ENCODE measurements at regions not wholly inside any gene's neighbourhood (a gene's known extent, or its start where the extent isn't known, plus 50 kb on each side); places are given as distances from the start of the nearest gene placed in this dataset.
A peak's percentile ranks its signal among the peaks of the same experiment; 100 is the strongest.

- no peaks in the 10 kb centered on the region for H3K36me3 ChIP-seq (replicated peaks in 1 of 2; ENCODE audit: control insufficient read depth in 1 of 2, insufficient read depth in 2 of 2, low read length in 2 of 2)
- no peak for TF ChIP-seq CTCF (IDR thresholded peaks at IDR 0.05)
- intact Hi-C loops (cut with micrococcal nuclease), result no loop called here
- H3K4me2 ChIP-seq (replicated peaks; ENCODE audit: extremely low read depth, low read length, poor library complexity, severe bottlenecking), result no peak overlapping the region
- Mint-ChIP-seq H3K36me3 (no peaks in the 10 kb centered on the region), H3K4me1 (no peaks in the 10 kb centered on the region), H3K27me3 (ENCODE audit: low read depth in 3 of 3) (no peaks in the 10 kb centered on the region), H3K27ac (no peak overlapping the region), H3K4me3 (no peak overlapping the region), H3K9me3 (peaks cover 0 to 24% (median 7%) of the 10 kb centered on the region in 7 donors)
- no peaks in the 10 kb centered on the region for H4K20me1 ChIP-seq (ENCODE audit: insufficient read depth, low read length)
- 88% methylated on average over 5 of the region's 12 CpGs for WGBS (ENCODE audit: insufficient coverage)
- no peaks in the 10 kb centered on the region for H3K27me3 ChIP-seq (ENCODE audit: control insufficient read depth in 2 of 2, insufficient read depth in 2 of 2, low read length in 2 of 2)
- H3K27ac ChIP-seq (ENCODE audit: low read depth in 1 of 2, low read length in 2 of 2), result no peak overlapping the region
- no peaks in the 10 kb centered on the region for H3K4me1 ChIP-seq (ENCODE audit: control insufficient read depth in 1 of 2, insufficient read depth in 2 of 2, low read length in 2 of 2)
- H3K4me3 ChIP-seq (replicated peaks in 1 of 3; ENCODE audit: low read depth in 2 of 3, low read length in 3 of 3), result no peak overlapping the region
- no peak overlapping the region for H2AFZ ChIP-seq (ENCODE audit: insufficient read depth, low read depth, low read length, poor library complexity, severe bottlenecking)
- peaks cover 0 to 11% of the 10 kb centered on the region in 2 donors for H3K9me3 ChIP-seq (replicated peaks in 1 of 2; ENCODE audit: control insufficient read depth in 1 of 2, insufficient read depth in 1 of 2, low read length in 2 of 2)
- H3K9ac ChIP-seq (ENCODE audit: insufficient read depth, low read length, poor library complexity, severe bottlenecking), result no peak overlapping the region
- no peak for DNase-seq
- H3K79me2 ChIP-seq (ENCODE audit: insufficient read depth, low read length), result no peaks in the 10 kb centered on the region
These were observed 741.3 kb downstream of the RNF144A start for GRCh38 chr2:7658486-7658885.

GRCh38 chr2:7660816-7661215 is 743.6 kb downstream of the RNF144A start:
- peaks cover 1 to 24% (median 5%) of the 10 kb centered on the region in 7 donors for H3K9me3 Mint-ChIP-seq

More at GRCh38 chr2:7660816-7661215, 743.6 kb downstream of the RNF144A start:
- H3K4me2 ChIP-seq (replicated peaks; ENCODE audit: extremely low read depth, low read length, poor library complexity, severe bottlenecking), result no peak overlapping the region
- TF ChIP-seq CTCF (IDR thresholded peaks at IDR 0.05), result no peak
- H3K4me1 ChIP-seq (ENCODE audit: control insufficient read depth in 1 of 2, insufficient read depth in 2 of 2, low read length in 2 of 2), result no peaks in the 10 kb centered on the region
- no peak for DNase-seq
- no peaks in the 10 kb centered on the region for H3K27me3 ChIP-seq (ENCODE audit: control insufficient read depth in 2 of 2, insufficient read depth in 2 of 2, low read length in 2 of 2)
- H3K9me3 ChIP-seq (replicated peaks in 1 of 2; ENCODE audit: control insufficient read depth in 1 of 2, insufficient read depth in 1 of 2, low read length in 2 of 2), result peaks cover 0 to 11% of the 10 kb centered on the region in 2 donors
- H3K4me3 Mint-ChIP-seq, result no peak overlapping the region
- H3K36me3 Mint-ChIP-seq, result no peaks in the 10 kb centered on the region
- H3K9ac ChIP-seq (ENCODE audit: insufficient read depth, low read length, poor library complexity, severe bottlenecking), result no peak overlapping the region
- no peak overlapping the region for H2AFZ ChIP-seq (ENCODE audit: insufficient read depth, low read depth, low read length, poor library complexity, severe bottlenecking)
- 93% methylated on average over 2 of the region's 2 CpGs for WGBS (ENCODE audit: insufficient coverage)
- H3K27ac ChIP-seq (ENCODE audit: low read depth in 1 of 2, low read length in 2 of 2), result no peak overlapping the region
- H3K4me3 ChIP-seq (replicated peaks in 1 of 3; ENCODE audit: low read depth in 2 of 3, low read length in 3 of 3), result no peak overlapping the region
- peaks cover 0 to 3% (median 2%) of the 10 kb centered on the region in 3 donors for H3K27me3 Mint-ChIP-seq (ENCODE audit: low read depth in 3 of 3)
- intact Hi-C loops (cut with micrococcal nuclease), result no loop called here
- no peaks in the 10 kb centered on the region for H3K36me3 ChIP-seq (replicated peaks in 1 of 2; ENCODE audit: control insufficient read depth in 1 of 2, insufficient read depth in 2 of 2, low read length in 2 of 2)
- H3K79me2 ChIP-seq (ENCODE audit: insufficient read depth, low read length), result no peaks in the 10 kb centered on the region
- H4K20me1 ChIP-seq (ENCODE audit: insufficient read depth, low read length), result no peaks in the 10 kb centered on the region
- peak overlapping the region in 1 of 7 donors; percentile 43 for H3K27ac Mint-ChIP-seq
- no peaks in the 10 kb centered on the region for H3K4me1 Mint-ChIP-seq

Data from CD14-positive monocyte (primary cell).